HFFc6 (cell line): ENCODE measurements at regions not wholly inside any gene's neighbourhood (a gene's known extent, or its start where the extent isn't known, plus 50 kb on each side); places are given as distances from the start of the nearest gene placed in this dataset.

Source experiments
- DNase-seq: peaks from one replicate; pipeline ENCODE4 v3.0.0-alpha.2; 2018
- H3K27ac Mint-ChIP-seq: 2 replicates; pipeline ENCODE4 v1.8.0; 2020; ENCODE audit warnings: mild to moderate bottlenecking, mixed read lengths
- H3K27me3 Mint-ChIP-seq: 2 replicates; pipeline ENCODE4 v1.8.0; 2021; ENCODE audit warnings: mild to moderate bottlenecking, moderate library complexity, mixed read lengths; ENCODE audit not compliant: insufficient read depth
- H3K36me3 Mint-ChIP-seq: 2 replicates; pipeline ENCODE4 v1.8.0; 2021; ENCODE audit warnings: low read depth, mixed read lengths
- H3K4me1 Mint-ChIP-seq: 2 replicates; pipeline ENCODE4 v1.8.0; 2020; ENCODE audit warnings: low read depth, mixed read lengths
- H3K4me3 Mint-ChIP-seq: 2 replicates; pipeline ENCODE4 v1.8.0; 2020; ENCODE audit warnings: mild to moderate bottlenecking, moderate library complexity, mixed read lengths
- H3K9me3 Mint-ChIP-seq: 2 replicates; pipeline ENCODE4 v1.8.0; 2020; ENCODE audit warnings: mild to moderate bottlenecking, mixed read lengths
- TF ChIP-seq, protein P1 (sequence below): fragments of 200-600 bp; sonication (generic); IDR thresholded peaks from 2 replicates; pipeline ENCODE4 v1.5.0; 2021; ENCODE audit warnings: antibody characterized with exemption, mild to moderate bottlenecking

DNA sequence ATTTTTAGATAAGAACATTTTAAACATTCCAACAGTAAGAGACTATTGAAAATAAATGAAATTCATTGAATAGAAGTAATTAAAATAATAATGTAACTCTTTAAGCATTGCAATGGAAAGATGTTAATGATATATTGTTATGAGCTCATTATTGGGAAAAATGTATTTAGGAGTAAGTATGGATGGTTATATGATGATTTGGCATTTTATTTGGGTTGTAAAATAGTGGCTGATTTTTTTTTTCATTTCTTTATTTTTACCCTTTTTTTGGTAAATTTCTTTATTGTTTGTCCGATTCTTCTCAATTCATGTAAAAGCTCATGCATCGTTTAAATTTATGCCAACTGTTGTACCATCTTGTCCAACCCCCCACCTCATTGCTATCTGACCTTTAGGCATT lies 539.9 kb downstream of the HS3ST4 start:
- no peak overlapping the region for H3K4me3 Mint-ChIP-seq
- H3K36me3 Mint-ChIP-seq: no peaks in the 10 kb centered on the region
- DNase-seq: no peak
- H3K27me3 Mint-ChIP-seq: no peaks in the 10 kb centered on the region
- no peak overlapping the region for H3K27ac Mint-ChIP-seq
- H3K4me1 Mint-ChIP-seq: no peaks in the 10 kb centered on the region
- H3K9me3 Mint-ChIP-seq: peaks cover 17% of the 10 kb centered on the region
- TF ChIP-seq, protein P1, sequence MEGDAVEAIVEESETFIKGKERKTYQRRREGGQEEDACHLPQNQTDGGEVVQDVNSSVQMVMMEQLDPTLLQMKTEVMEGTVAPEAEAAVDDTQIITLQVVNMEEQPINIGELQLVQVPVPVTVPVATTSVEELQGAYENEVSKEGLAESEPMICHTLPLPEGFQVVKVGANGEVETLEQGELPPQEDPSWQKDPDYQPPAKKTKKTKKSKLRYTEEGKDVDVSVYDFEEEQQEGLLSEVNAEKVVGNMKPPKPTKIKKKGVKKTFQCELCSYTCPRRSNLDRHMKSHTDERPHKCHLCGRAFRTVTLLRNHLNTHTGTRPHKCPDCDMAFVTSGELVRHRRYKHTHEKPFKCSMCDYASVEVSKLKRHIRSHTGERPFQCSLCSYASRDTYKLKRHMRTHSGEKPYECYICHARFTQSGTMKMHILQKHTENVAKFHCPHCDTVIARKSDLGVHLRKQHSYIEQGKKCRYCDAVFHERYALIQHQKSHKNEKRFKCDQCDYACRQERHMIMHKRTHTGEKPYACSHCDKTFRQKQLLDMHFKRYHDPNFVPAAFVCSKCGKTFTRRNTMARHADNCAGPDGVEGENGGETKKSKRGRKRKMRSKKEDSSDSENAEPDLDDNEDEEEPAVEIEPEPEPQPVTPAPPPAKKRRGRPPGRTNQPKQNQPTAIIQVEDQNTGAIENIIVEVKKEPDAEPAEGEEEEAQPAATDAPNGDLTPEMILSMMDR: no peak

- Mint-ChIP-seq H3K4me3 (no peak overlapping the region), H3K27ac (no peak overlapping the region), H3K36me3 (0 out of 2 replicates have a peak, but pooled peaks cover 5% of the 10 kb centered on the region), H3K9me3 (peaks cover 38% of the 10 kb centered on the region), H3K4me1 (no peaks in the 10 kb centered on the region), H3K27me3 (no peaks in the 10 kb centered on the region)
- TF ChIP-seq, protein P1: no peak
- DNase-seq: no peak
Measured at GRCh38 chr16:26240807-26241206, 549.0 kb downstream of the HS3ST4 start.

DNA sequence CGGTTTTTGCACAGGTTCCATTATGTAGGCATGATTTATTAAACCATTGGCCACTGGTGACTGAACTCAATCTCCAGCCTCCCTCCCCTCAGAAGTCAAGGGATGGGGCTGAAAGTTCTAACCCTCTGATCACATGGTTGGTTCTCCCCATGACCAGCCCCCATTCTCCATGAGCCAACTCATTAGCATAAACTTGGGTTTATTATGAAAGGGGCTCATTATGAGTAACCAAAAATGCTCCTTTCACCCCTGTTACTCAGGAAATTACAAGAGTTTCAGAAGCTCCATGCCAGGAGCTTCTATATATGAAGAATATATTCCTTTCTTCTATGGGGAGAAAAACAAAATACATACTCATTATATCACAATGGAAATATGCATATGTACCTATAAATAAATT lies 555.3 kb downstream of the HS3ST4 start:
- peaks cover 23% of the 10 kb centered on the region for H3K9me3 Mint-ChIP-seq
- H3K27me3 Mint-ChIP-seq: no peaks in the 10 kb centered on the region
- no peak overlapping the region for H3K4me3 Mint-ChIP-seq
- H3K4me1 Mint-ChIP-seq: no peaks in the 10 kb centered on the region
- H3K27ac Mint-ChIP-seq: no peak overlapping the region
- TF ChIP-seq, protein P1: no peak
- no peaks in the 10 kb centered on the region for H3K36me3 Mint-ChIP-seq
- no peak for DNase-seq

DNA sequence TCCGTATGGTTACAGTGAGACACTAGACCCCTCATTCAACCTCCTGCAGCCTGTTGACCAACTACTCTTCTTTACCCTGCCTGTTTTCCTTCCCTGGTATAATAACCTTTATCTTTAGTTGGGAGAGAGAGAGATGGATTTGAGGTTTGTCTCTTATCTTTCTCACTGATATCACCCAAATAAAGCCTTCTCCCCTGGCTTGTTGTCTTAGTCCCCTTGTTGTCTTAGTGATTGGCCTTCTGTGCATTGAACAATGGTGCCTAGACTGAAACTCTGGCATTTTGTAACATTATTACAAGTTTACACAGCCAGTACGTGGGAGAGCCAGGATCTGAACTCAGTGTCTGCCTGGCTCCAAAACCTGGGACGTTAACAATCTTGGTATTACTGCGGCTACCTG lies 560.8 kb downstream of the HS3ST4 start:
- no peaks in the 10 kb centered on the region for H3K4me1 Mint-ChIP-seq
- H3K36me3 Mint-ChIP-seq: no peaks in the 10 kb centered on the region
- H3K27me3 Mint-ChIP-seq: no peaks in the 10 kb centered on the region
- H3K9me3 Mint-ChIP-seq: peaks cover 20% of the 10 kb centered on the region
- no peak overlapping the region for H3K4me3 Mint-ChIP-seq
- TF ChIP-seq, protein P1: no peak
- no peak overlapping the region for H3K27ac Mint-ChIP-seq
- no peak for DNase-seq

DNA sequence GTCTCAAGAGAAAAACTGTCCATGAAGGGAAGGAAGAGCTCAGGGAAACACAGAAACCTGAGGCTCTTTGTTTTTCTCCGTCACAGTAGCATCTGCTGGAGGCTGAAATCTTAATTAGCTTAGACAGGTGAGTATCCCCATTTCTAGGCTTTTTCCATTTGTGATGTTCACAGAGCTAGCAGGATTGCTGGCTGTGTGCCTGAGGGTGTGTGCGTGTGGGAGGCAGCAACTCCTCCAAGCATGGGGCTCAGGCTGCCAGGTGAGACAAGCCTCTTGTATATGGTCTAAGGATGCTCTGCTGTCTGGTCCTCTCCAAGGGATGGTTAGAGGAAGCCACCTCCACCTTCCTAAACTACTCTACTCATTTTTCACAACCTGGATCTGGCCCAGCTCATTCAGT lies 569.9 kb downstream of the HS3ST4 start:
- H3K36me3 Mint-ChIP-seq: peaks cover 7% of the 10 kb centered on the region; the same call in 1 of the 2 replicates
- H3K4me1 Mint-ChIP-seq: no peaks in the 10 kb centered on the region
- H3K4me3 Mint-ChIP-seq: no peak overlapping the region
- no peak for DNase-seq
- TF ChIP-seq, protein P1: no peak
- no peaks in the 10 kb centered on the region for H3K27me3 Mint-ChIP-seq
- H3K9me3 Mint-ChIP-seq: peaks cover 42% of the 10 kb centered on the region
- H3K27ac Mint-ChIP-seq: no peak overlapping the region

GRCh38 chr16:26263406-26263805 lies 571.6 kb downstream of the HS3ST4 start:
- no peak for DNase-seq
- Mint-ChIP-seq H3K27ac (no peak overlapping the region), H3K27me3 (no peaks in the 10 kb centered on the region), H3K4me1 (no peaks in the 10 kb centered on the region), H3K36me3 (peaks cover 7% of the 10 kb centered on the region; the same call in 1 of the 2 replicates), H3K4me3 (no peak overlapping the region), H3K9me3 (peaks cover 53% of the 10 kb centered on the region)
- TF ChIP-seq, protein P1: no peak
